H9 (cell line): ENCODE measurements at regions not wholly inside any gene's neighbourhood (a gene's known extent, or its start where the extent isn't known, plus 50 kb on each side); places are given as distances from the start of the nearest gene placed in this dataset.

ENCODE experiments used
- DNase-seq: peaks from one replicate; pipeline ENCODE4 v3.0.0-alpha.2; 2017
- H2AFZ ChIP-seq: one replicate; pipeline ENCODE4 v1.6.1; 2013; ENCODE audit warnings: mild to moderate bottlenecking, low read length, control low read depth, moderate library complexity
- H2AK5ac ChIP-seq: 2 replicates; pipeline ENCODE4 v1.6.1; 2013; ENCODE audit warnings: low read length, control low read depth, mixed read lengths; ENCODE audit not compliant: insufficient read length
- H2BK120ac ChIP-seq: one replicate; pipeline ENCODE4 v1.6.1; 2013; ENCODE audit warnings: low read depth, mild to moderate bottlenecking, low read length, control low read depth, inconsistent platforms; ENCODE audit not compliant: poor library complexity, severe bottlenecking
- H2BK12ac ChIP-seq: 2 replicates; pipeline ENCODE4 v1.6.1; 2013; ENCODE audit warnings: low read length, control low read depth, mixed read lengths, low read depth; ENCODE audit not compliant: insufficient read length
- H2BK15ac ChIP-seq: 2 replicates; pipeline ENCODE4 v1.6.1; 2013; ENCODE audit warnings: low read depth, low read length, control low read depth
- H2BK20ac ChIP-seq: one replicate; pipeline ENCODE4 v1.6.1; 2013; ENCODE audit warnings: low read depth, mild to moderate bottlenecking, low read length, control low read depth, inconsistent platforms; ENCODE audit not compliant: poor library complexity, severe bottlenecking
- H2BK5ac ChIP-seq: 2 replicates; pipeline ENCODE4 v1.6.1; 2013; ENCODE audit warnings: low read length, control low read depth, mixed read lengths; ENCODE audit not compliant: insufficient read length
- H3K14ac ChIP-seq: 2 replicates; pipeline ENCODE4 v1.6.1; 2013; ENCODE audit warnings: low read length, control low read depth; ENCODE audit not compliant: insufficient read depth
- H3K18ac ChIP-seq: 2 replicates; pipeline ENCODE4 v1.6.1; 2013; ENCODE audit warnings: low read depth, mild to moderate bottlenecking, mixed read lengths, low read length, control low read depth; ENCODE audit not compliant: insufficient read length
- H3K23ac ChIP-seq: 2 replicates; pipeline ENCODE4 v1.6.1; 2013; ENCODE audit warnings: low read length, control low read depth, mixed read lengths, low read depth; ENCODE audit not compliant: insufficient read length
- H3K23me2 ChIP-seq: 2 replicates; pipeline ENCODE4 v1.6.1; 2013; ENCODE audit warnings: low read depth, mild to moderate bottlenecking, mixed read lengths, low read length, control low read depth; ENCODE audit not compliant: insufficient read length, poor library complexity, severe bottlenecking
- H3K27ac ChIP-seq: 2 replicates; pipeline ENCODE4 v1.5.1; 2013; ENCODE audit warnings: low read length, control low read depth, mixed read lengths, low read depth; ENCODE audit not compliant: insufficient read length
- H3K27me3 ChIP-seq: 2 replicates; pipeline ENCODE4 v1.6.1; 2013; ENCODE audit warnings: low read length, control low read depth, inconsistent platforms; ENCODE audit not compliant: insufficient read depth
- H3K4ac ChIP-seq: 2 replicates; pipeline ENCODE4 v1.6.1; 2013; ENCODE audit warnings: low read depth, mild to moderate bottlenecking, control low read depth, inconsistent platforms, low read length, moderate library complexity
- H3K4me1 ChIP-seq: 2 replicates; pipeline ENCODE4 v1.6.1; 2013; ENCODE audit warnings: low read length, control low read depth, inconsistent platforms; ENCODE audit not compliant: insufficient read depth
- H3K4me2 ChIP-seq: 2 replicates; pipeline ENCODE4 v1.6.1; 2013; ENCODE audit warnings: low read length, control low read depth, mixed read lengths; ENCODE audit not compliant: insufficient read length, insufficient read depth
- H3K56ac ChIP-seq: 2 replicates; pipeline ENCODE4 v1.6.1; 2013; ENCODE audit warnings: low read depth, mild to moderate bottlenecking, mixed read lengths, low read length, control low read depth; ENCODE audit not compliant: insufficient read length
- H3K79me1 ChIP-seq: 2 replicates; pipeline ENCODE4 v1.6.1; 2013; ENCODE audit warnings: low read depth, mild to moderate bottlenecking, moderate library complexity, low read length, control low read depth, inconsistent platforms; ENCODE audit not compliant: insufficient read depth, poor library complexity, severe bottlenecking
- H3K79me2 ChIP-seq: 2 replicates; pipeline ENCODE4 v1.6.1; 2013; ENCODE audit warnings: low read length, control low read depth, inconsistent platforms; ENCODE audit not compliant: insufficient read depth
- H3K9ac ChIP-seq: 2 replicates; pipeline ENCODE4 v1.6.1; 2013; ENCODE audit warnings: low read length, control low read depth, mixed read lengths; ENCODE audit not compliant: insufficient read length; ENCODE audit errors: extremely low read depth
- H3K9me3 ChIP-seq: one replicate; pipeline ENCODE4 v1.6.1; 2013; ENCODE audit warnings: low read depth, low read length, inconsistent platforms; ENCODE audit not compliant: control insufficient read depth
- H3T11ph ChIP-seq: one replicate; pipeline ENCODE4 v1.6.1; 2013; ENCODE audit warnings: mild to moderate bottlenecking, low read length, control low read depth, inconsistent platforms
- H4K20me1 ChIP-seq: one replicate; pipeline ENCODE4 v1.6.1; 2013; ENCODE audit not compliant: control insufficient read depth, insufficient read length, insufficient read depth
- H4K5ac ChIP-seq: 2 replicates; pipeline ENCODE4 v1.6.1; 2013; ENCODE audit warnings: low read depth, mild to moderate bottlenecking, mixed read lengths, low read length, control low read depth; ENCODE audit not compliant: insufficient read length
- H4K8ac ChIP-seq: replicated peaks from 2 replicates; pipeline ENCODE4 v1.6.1; 2013; ENCODE audit warnings: low read length, control low read depth, mixed read lengths, low read depth; ENCODE audit not compliant: insufficient read length
- H4K91ac ChIP-seq: 2 replicates; pipeline ENCODE4 v1.6.1; 2013; ENCODE audit warnings: low read depth, mild to moderate bottlenecking, moderate library complexity, mixed read lengths, low read length, control low read depth; ENCODE audit not compliant: insufficient read length
- H3K27ac Mint-ChIP-seq, 3 experiments: 2 replicates in 2 of 3; 3 replicates in 1 of 3; pipeline ENCODE4 v1.8.0; 2020 to 2021; ENCODE audit warnings: mixed read lengths in 3 of 3, mild to moderate bottlenecking in 1 of 3, moderate library complexity in 1 of 3
- H3K27me3 Mint-ChIP-seq: 2 replicates; pipeline ENCODE4 v1.8.0; 2021; ENCODE audit warnings: low read depth, mild to moderate bottlenecking, moderate library complexity, mixed read lengths
- H3K36me3 Mint-ChIP-seq, 3 experiments: 2 replicates in 2 of 3; 3 replicates in 1 of 3; pipeline ENCODE4 v1.8.0; 2020 to 2021; ENCODE audit warnings: low read depth in 3 of 3, mixed read lengths in 3 of 3; ENCODE audit not compliant: insufficient read depth in 1 of 3
- H3K4me1 Mint-ChIP-seq, 2 experiments: 2 replicates each; pipeline ENCODE4 v1.8.0; 2020; ENCODE audit warnings: mixed read lengths in 2 of 2
- H3K4me3 Mint-ChIP-seq, 2 experiments: 2 replicates in 1 of 2; 3 replicates in 1 of 2; pipeline ENCODE4 v1.8.0; 2020 to 2021; ENCODE audit warnings: mild to moderate bottlenecking in 2 of 2, mixed read lengths in 2 of 2, moderate library complexity in 1 of 2
- H3K9me3 Mint-ChIP-seq, 2 experiments: 2 replicates in 1 of 2; 3 replicates in 1 of 2; pipeline ENCODE4 v1.8.0; 2020; ENCODE audit warnings: mild to moderate bottlenecking in 2 of 2, mixed read lengths in 2 of 2, moderate library complexity in 1 of 2
- WGBS: extraction: QIAGEN DNeasy Blood & Tissue Kit; methylation state at CpG from one replicate; pipeline ENCODE4 v1.1.7; 2013; ENCODE audit warnings: missing lambda C conversion rate, low lambda C conversion rate, mixed read lengths; ENCODE audit not compliant: insufficient read length; ENCODE audit errors: extremely low coverage; 5-methylcytosine and 5-hydroxymethylcytosine counted together
- TF ChIP-seq, protein P1 (sequence below): fragments of 200-600 bp; sonication (generic); conservative IDR thresholded peaks from 3 replicates; pipeline ENCODE4 v1.8.0; 2021; ENCODE audit warnings: antibody characterized with exemption, mild to moderate bottlenecking

DNA sequence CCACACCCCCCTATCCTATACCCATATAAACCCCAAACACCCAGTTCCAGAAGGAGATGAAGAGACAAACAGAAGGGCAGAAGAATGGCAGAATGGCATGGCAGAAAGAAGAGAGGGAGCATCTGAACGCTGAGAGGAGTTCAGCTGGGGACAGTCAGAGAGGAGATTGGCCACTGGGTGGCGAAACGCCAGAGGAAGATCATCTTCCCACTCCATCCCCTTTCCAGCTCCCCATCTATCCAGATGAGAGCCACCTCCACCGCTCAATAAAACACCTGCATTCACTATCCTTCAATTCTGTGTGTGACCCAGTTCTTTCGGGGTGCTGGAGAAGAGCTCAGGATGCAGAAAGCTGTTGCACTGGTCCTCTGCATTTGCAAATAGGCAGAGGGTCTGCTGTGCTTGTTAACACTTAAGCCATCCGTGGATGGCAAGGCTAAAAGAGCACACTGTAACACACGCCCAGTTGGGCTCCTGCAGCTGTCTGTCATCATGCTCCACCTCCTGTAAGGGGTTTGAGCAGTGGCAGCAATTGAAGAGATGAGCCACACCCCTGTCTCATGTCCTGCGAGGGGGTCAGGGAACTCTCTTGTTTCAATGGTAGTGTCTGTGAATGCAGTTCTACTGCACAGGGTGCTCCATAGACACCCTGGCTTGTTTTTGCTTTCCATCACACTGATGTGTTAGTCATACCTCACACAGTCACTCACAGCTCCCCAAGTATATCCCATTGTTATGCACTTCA lies 1034.8 kb upstream of the RBFOX1 start:
- H4K5ac ChIP-seq, result no peak overlapping the region
- H3K27ac ChIP-seq, result no peak overlapping the region
- no peak overlapping the region for H2AK5ac ChIP-seq
- Mint-ChIP-seq H3K27ac (peak overlapping the region in 1 of 3 experiments; percentile 72; a peak in 2 of 7 replicates), H3K4me1 (peaks cover 28 to 42% of the 10 kb centered on the region in 2 experiments), H3K4me3 (no peak overlapping the region), H3K9me3 (peaks cover 24 to 25% of the 10 kb centered on the region in 2 experiments), H3K27me3 (no peaks in the 10 kb centered on the region), H3K36me3 (peaks cover 19 to 30% (median 21%) of the 10 kb centered on the region in 3 experiments)
- H3K4me1 ChIP-seq, result peaks cover 5% of the 10 kb centered on the region; the same call in 1 of the 2 replicates
- H2BK5ac ChIP-seq, result no peak overlapping the region
- no peak overlapping the region for H3K14ac ChIP-seq
- no peak overlapping the region for H3K4ac ChIP-seq
- no peak overlapping the region for H3T11ph ChIP-seq
- no peak for DNase-seq
- no peaks in the 10 kb centered on the region for H3K27me3 ChIP-seq
- H3K79me1 ChIP-seq, result no peaks in the 10 kb centered on the region
- no peaks in the 10 kb centered on the region for H4K20me1 ChIP-seq
- WGBS, result no CpG with 5 or more reads among the region's 8 CpGs
- H2BK15ac ChIP-seq, result no peak overlapping the region
- no peak overlapping the region for H4K8ac ChIP-seq
- H2BK20ac ChIP-seq, result no peak overlapping the region
- H3K18ac ChIP-seq, result no peak overlapping the region
- H3K23me2 ChIP-seq, result no peaks in the 10 kb centered on the region
- no peak overlapping the region for H2AFZ ChIP-seq
- no peak overlapping the region for H3K23ac ChIP-seq
- H3K56ac ChIP-seq, result no peak overlapping the region
- peaks cover 9% of the 10 kb centered on the region for H3K9me3 ChIP-seq
- H2BK12ac ChIP-seq, result no peak overlapping the region
- no peak overlapping the region for H3K9ac ChIP-seq
- no peak overlapping the region for H4K91ac ChIP-seq
- H2BK120ac ChIP-seq, result no peak overlapping the region
- TF ChIP-seq, protein P1, sequence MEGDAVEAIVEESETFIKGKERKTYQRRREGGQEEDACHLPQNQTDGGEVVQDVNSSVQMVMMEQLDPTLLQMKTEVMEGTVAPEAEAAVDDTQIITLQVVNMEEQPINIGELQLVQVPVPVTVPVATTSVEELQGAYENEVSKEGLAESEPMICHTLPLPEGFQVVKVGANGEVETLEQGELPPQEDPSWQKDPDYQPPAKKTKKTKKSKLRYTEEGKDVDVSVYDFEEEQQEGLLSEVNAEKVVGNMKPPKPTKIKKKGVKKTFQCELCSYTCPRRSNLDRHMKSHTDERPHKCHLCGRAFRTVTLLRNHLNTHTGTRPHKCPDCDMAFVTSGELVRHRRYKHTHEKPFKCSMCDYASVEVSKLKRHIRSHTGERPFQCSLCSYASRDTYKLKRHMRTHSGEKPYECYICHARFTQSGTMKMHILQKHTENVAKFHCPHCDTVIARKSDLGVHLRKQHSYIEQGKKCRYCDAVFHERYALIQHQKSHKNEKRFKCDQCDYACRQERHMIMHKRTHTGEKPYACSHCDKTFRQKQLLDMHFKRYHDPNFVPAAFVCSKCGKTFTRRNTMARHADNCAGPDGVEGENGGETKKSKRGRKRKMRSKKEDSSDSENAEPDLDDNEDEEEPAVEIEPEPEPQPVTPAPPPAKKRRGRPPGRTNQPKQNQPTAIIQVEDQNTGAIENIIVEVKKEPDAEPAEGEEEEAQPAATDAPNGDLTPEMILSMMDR, result peak; percentile 49; the same call in 2 of the 3 replicates
- H3K79me2 ChIP-seq, result no peaks in the 10 kb centered on the region
- H3K4me2 ChIP-seq, result no peak overlapping the region
